Liver (tissue), 3 donors: ENCODE measurements at regions not wholly inside any gene's neighbourhood (a gene's known extent, or its start where the extent isn't known, plus 50 kb on each side); places are given as distances from the start of the nearest gene placed in this dataset.

Source experiments
- FOXA1 ChIP-seq: IDR thresholded peaks from 2 replicates; pipeline ENCODE4 v1.6.1; 2016; ENCODE audit warnings: antibody characterized with exemption
- HNF4G ChIP-seq: IDR thresholded peaks from 2 replicates; pipeline ENCODE4 v1.6.1; 2016; ENCODE audit warnings: antibody characterized with exemption
- RAD21 ChIP-seq, 2 donors: IDR thresholded peaks; 2 replicates each; pipeline ENCODE4 v1.6.1; 2016; ENCODE audit warnings: antibody characterized with exemption in 2 of 2, mild to moderate bottlenecking in 2 of 2
- SP1 ChIP-seq: IDR thresholded peaks from 2 replicates; pipeline ENCODE4 v1.6.1; 2018; ENCODE audit warnings: antibody characterized with exemption, mild to moderate bottlenecking
- TAF1 ChIP-seq: conservative IDR thresholded peaks from 2 replicates; pipeline ENCODE4 v1.6.1; 2016; ENCODE audit warnings: antibody characterized with exemption, mild to moderate bottlenecking
- YY1 ChIP-seq: IDR thresholded peaks from 2 replicates; pipeline ENCODE4 v1.6.1; 2016; ENCODE audit warnings: antibody characterized with exemption, mild to moderate bottlenecking
- ZBTB33 ChIP-seq: IDR thresholded peaks from 2 replicates; pipeline ENCODE4 v1.6.1; 2016; ENCODE audit warnings: antibody characterized with exemption
- TF ChIP-seq, protein P1 (sequence below): fragments of 150-350 bp; IDR thresholded peaks from 2 replicates; pipeline ENCODE4 v1.5.1; 2017; ENCODE audit warnings: improper control_type of control experiment, low read depth, low read length; ENCODE audit not compliant: missing input control
- TF ChIP-seq, protein P2 (sequence below): IDR thresholded peaks from 2 replicates; pipeline ENCODE4 v1.6.1; 2016; ENCODE audit warnings: antibody characterized with exemption, mild to moderate bottlenecking
- donor health status: healthy.
- donor health status: healthy.

GRCh38 chr7:4606797-4607196, 75.3 kb upstream of the FOXK1 start:
- no peak for TF ChIP-seq YY1
- TF ChIP-seq, protein P1, sequence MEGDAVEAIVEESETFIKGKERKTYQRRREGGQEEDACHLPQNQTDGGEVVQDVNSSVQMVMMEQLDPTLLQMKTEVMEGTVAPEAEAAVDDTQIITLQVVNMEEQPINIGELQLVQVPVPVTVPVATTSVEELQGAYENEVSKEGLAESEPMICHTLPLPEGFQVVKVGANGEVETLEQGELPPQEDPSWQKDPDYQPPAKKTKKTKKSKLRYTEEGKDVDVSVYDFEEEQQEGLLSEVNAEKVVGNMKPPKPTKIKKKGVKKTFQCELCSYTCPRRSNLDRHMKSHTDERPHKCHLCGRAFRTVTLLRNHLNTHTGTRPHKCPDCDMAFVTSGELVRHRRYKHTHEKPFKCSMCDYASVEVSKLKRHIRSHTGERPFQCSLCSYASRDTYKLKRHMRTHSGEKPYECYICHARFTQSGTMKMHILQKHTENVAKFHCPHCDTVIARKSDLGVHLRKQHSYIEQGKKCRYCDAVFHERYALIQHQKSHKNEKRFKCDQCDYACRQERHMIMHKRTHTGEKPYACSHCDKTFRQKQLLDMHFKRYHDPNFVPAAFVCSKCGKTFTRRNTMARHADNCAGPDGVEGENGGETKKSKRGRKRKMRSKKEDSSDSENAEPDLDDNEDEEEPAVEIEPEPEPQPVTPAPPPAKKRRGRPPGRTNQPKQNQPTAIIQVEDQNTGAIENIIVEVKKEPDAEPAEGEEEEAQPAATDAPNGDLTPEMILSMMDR = no peak
- no peak for TF ChIP-seq HNF4G
- no peak for TF ChIP-seq SP1
- TF ChIP-seq FOXA1 = no peak
- TF ChIP-seq ZBTB33 = no peak
- TF ChIP-seq TAF1 = no peak
- no peak for TF ChIP-seq RAD21 (IDR thresholded peaks at IDR 0.05)
- TF ChIP-seq, protein P2, sequence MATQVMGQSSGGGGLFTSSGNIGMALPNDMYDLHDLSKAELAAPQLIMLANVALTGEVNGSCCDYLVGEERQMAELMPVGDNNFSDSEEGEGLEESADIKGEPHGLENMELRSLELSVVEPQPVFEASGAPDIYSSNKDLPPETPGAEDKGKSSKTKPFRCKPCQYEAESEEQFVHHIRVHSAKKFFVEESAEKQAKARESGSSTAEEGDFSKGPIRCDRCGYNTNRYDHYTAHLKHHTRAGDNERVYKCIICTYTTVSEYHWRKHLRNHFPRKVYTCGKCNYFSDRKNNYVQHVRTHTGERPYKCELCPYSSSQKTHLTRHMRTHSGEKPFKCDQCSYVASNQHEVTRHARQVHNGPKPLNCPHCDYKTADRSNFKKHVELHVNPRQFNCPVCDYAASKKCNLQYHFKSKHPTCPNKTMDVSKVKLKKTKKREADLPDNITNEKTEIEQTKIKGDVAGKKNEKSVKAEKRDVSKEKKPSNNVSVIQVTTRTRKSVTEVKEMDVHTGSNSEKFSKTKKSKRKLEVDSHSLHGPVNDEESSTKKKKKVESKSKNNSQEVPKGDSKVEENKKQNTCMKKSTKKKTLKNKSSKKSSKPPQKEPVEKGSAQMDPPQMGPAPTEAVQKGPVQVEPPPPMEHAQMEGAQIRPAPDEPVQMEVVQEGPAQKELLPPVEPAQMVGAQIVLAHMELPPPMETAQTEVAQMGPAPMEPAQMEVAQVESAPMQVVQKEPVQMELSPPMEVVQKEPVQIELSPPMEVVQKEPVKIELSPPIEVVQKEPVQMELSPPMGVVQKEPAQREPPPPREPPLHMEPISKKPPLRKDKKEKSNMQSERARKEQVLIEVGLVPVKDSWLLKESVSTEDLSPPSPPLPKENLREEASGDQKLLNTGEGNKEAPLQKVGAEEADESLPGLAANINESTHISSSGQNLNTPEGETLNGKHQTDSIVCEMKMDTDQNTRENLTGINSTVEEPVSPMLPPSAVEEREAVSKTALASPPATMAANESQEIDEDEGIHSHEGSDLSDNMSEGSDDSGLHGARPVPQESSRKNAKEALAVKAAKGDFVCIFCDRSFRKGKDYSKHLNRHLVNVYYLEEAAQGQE = no peak
